Rectal smooth muscle tissue (tissue), 1 donor: ENCODE measurements at regions not wholly inside any gene's neighbourhood (a gene's known extent, or its start where the extent isn't known, plus 50 kb on each side); places are given as distances from the start of the nearest gene placed in this dataset.

Experiments
- H3K27ac ChIP-seq: one replicate; pipeline ENCODE4 v1.7.0; 2013; ENCODE audit warnings: low read depth, low read length, inconsistent platforms
- H3K27me3 ChIP-seq: one replicate; pipeline ENCODE4 v1.7.0; 2013; ENCODE audit warnings: low read length; ENCODE audit not compliant: control insufficient read depth, insufficient read depth
- H3K36me3 ChIP-seq: one replicate; pipeline ENCODE4 v1.7.0; 2013; ENCODE audit warnings: low read length; ENCODE audit not compliant: control insufficient read depth, insufficient read depth
- H3K4me1 ChIP-seq: one replicate; pipeline ENCODE4 v1.7.0; 2013; ENCODE audit warnings: low read length; ENCODE audit not compliant: control insufficient read depth, insufficient read depth
- H3K4me3 ChIP-seq: one replicate; pipeline ENCODE4 v1.7.0; 2013; ENCODE audit warnings: low read length
- H3K9ac ChIP-seq: one replicate; pipeline ENCODE4 v1.7.0; 2013; ENCODE audit warnings: low read length

GRCh38 chr9:16039988-16040761, 487.3 kb downstream of the CCDC171 start:
- H3K9ac ChIP-seq: no peak overlapping the region
- no peak overlapping the region for H3K4me3 ChIP-seq
- peaks cover 14% of the 10 kb centered on the region for H3K4me1 ChIP-seq
- H3K27ac ChIP-seq: peak overlapping the region; percentile 74
- H3K36me3 ChIP-seq: no peaks in the 10 kb centered on the region
- no peaks in the 10 kb centered on the region for H3K27me3 ChIP-seq

GRCh38 chr9:16043756-16044578, 491.1 kb downstream of the CCDC171 start:
- H3K27ac ChIP-seq: no peak overlapping the region
- peaks cover 14% of the 10 kb centered on the region for H3K4me1 ChIP-seq
- H3K4me3 ChIP-seq: no peak overlapping the region
- no peaks in the 10 kb centered on the region for H3K27me3 ChIP-seq
- H3K9ac ChIP-seq: no peak overlapping the region
- no peaks in the 10 kb centered on the region for H3K36me3 ChIP-seq

- no peak overlapping the region for H3K9ac ChIP-seq
- no peaks in the 10 kb centered on the region for H3K27me3 ChIP-seq
- no peak overlapping the region for H3K4me3 ChIP-seq
- H3K27ac ChIP-seq: no peak overlapping the region
- peaks cover 14% of the 10 kb centered on the region for H3K4me1 ChIP-seq
- no peaks in the 10 kb centered on the region for H3K36me3 ChIP-seq
Measured at GRCh38 chr9:16044579-16044881, 491.7 kb downstream of the CCDC171 start.

- Histone ChIP-seq H3K4me3 (no peak overlapping the region), H3K27me3 (no peaks in the 10 kb centered on the region), H3K4me1 (peaks cover 3% of the 10 kb centered on the region), H3K27ac (no peak overlapping the region), H3K36me3 (no peaks in the 10 kb centered on the region), H3K9ac (no peak overlapping the region)
Measured at GRCh38 chr9:16045651-16046280, 492.9 kb downstream of the CCDC171 start.

GRCh38 chr9:16046713-16047112, 493.9 kb downstream of the CCDC171 start:
- Histone ChIP-seq H3K4me3 (no peak overlapping the region), H3K27me3 (no peaks in the 10 kb centered on the region), H3K27ac (no peak overlapping the region), H3K36me3 (no peaks in the 10 kb centered on the region), H3K4me1 (no peaks in the 10 kb centered on the region), H3K9ac (no peak overlapping the region)

GRCh38 chr9:16048129-16048528, 495.3 kb downstream of the CCDC171 start:
- Histone ChIP-seq H3K27ac (no peak overlapping the region), H3K36me3 (no peaks in the 10 kb centered on the region), H3K9ac (no peak overlapping the region), H3K4me1 (no peaks in the 10 kb centered on the region), H3K4me3 (no peak overlapping the region), H3K27me3 (no peaks in the 10 kb centered on the region)

- no peaks in the 10 kb centered on the region for H3K4me1 ChIP-seq
- H3K36me3 ChIP-seq: no peaks in the 10 kb centered on the region
- no peaks in the 10 kb centered on the region for H3K27me3 ChIP-seq
- H3K4me3 ChIP-seq: no peak overlapping the region
- no peak overlapping the region for H3K27ac ChIP-seq
- no peak overlapping the region for H3K9ac ChIP-seq
Measured at GRCh38 chr9:16052146-16052545, 499.3 kb downstream of the CCDC171 start.

- Histone ChIP-seq H3K4me1 (no peaks in the 10 kb centered on the region), H3K9ac (no peak overlapping the region), H3K27me3 (no peaks in the 10 kb centered on the region), H3K27ac (no peak overlapping the region), H3K4me3 (no peak overlapping the region), H3K36me3 (no peaks in the 10 kb centered on the region)
Measured at GRCh38 chr9:16052757-16053530, 500.1 kb downstream of the CCDC171 start.

GRCh38 chr9:16057541-16057940, 504.7 kb downstream of the CCDC171 start:
- no peak overlapping the region for H3K27ac ChIP-seq
- H3K36me3 ChIP-seq: no peaks in the 10 kb centered on the region
- no peak overlapping the region for H3K9ac ChIP-seq
- H3K4me3 ChIP-seq: no peak overlapping the region
- no peaks in the 10 kb centered on the region for H3K27me3 ChIP-seq
- no peaks in the 10 kb centered on the region for H3K4me1 ChIP-seq

GRCh38 chr9:16058131-16058549, 505.3 kb downstream of the CCDC171 start:
- Histone ChIP-seq H3K27ac (no peak overlapping the region), H3K36me3 (no peaks in the 10 kb centered on the region), H3K27me3 (no peaks in the 10 kb centered on the region), H3K4me1 (no peaks in the 10 kb centered on the region), H3K4me3 (no peak overlapping the region), H3K9ac (no peak overlapping the region)

GRCh38 chr9:16060436-16061129, 507.7 kb downstream of the CCDC171 start:
- H3K4me1 ChIP-seq: no peaks in the 10 kb centered on the region
- H3K27ac ChIP-seq: no peak overlapping the region
- no peaks in the 10 kb centered on the region for H3K36me3 ChIP-seq
- H3K4me3 ChIP-seq: no peak overlapping the region
- H3K27me3 ChIP-seq: no peaks in the 10 kb centered on the region
- no peak overlapping the region for H3K9ac ChIP-seq
